ENCODE measurements at regions not wholly inside any gene's neighbourhood (a gene's known extent, or its start where the extent isn't known, plus 50 kb on each side); places are given as distances from the start of the nearest gene placed in this dataset.
"Not testable (repeated sequence)": the region's sequence is repeated elsewhere in the genome, so short reads cannot be mapped to it uniquely, and the experiment has no call there.

- no peak for TF ChIP-seq CTCF (IDR thresholded peaks at IDR 0.05)
- no peak for DNase-seq
- Histone ChIP-seq H3K9me3 (peaks cover 3% of the 10 kb centered on the region), H3K36me3 (ENCODE audit: insufficient read depth in 1 of 2, low read depth in 1 of 2) (no peaks in the 10 kb centered on the region), H3K4me1 (no peaks in the 10 kb centered on the region), H3K27me3 (ENCODE audit: insufficient read depth in 3 of 3, low read length in 2 of 3) (peaks cover 0 to 4% (median 0%) of the 10 kb centered on the region in 3 donors), H3K27ac (no peak overlapping the region), H3K4me3 (no peak overlapping the region)
- ATAC-seq: no peak
- 36 to 43% (median 38%) methylated on average over 1 of the region's 1 CpG for WGBS, 3 donors
- intact Hi-C loops (cut with DNase I): no loop called here
These were observed 1012.0 kb downstream of the RPA4 start for GRCh38 chrX:97895751-97896150.

GRCh38 chrX:97897998-97898397 lies 1014.3 kb downstream of the RPA4 start:
- WGBS, 3 donors: 60 to 75% (median 72%) methylated on average over 1 of the region's 1 CpG

GRCh38 chrX:97898798-97899197 lies 1015.1 kb downstream of the RPA4 start:
- no peak for ATAC-seq
- Histone ChIP-seq H3K36me3 (ENCODE audit: insufficient read depth in 1 of 2, low read depth in 1 of 2) (no peaks in the 10 kb centered on the region), H3K4me3 (no peak overlapping the region), H3K27ac (no peak overlapping the region), H3K4me1 (no peaks in the 10 kb centered on the region), H3K9me3 (no peaks in the 10 kb centered on the region), H3K27me3 (ENCODE audit: insufficient read depth in 3 of 3, low read length in 2 of 3) (peaks cover 0 to 4% (median 0%) of the 10 kb centered on the region in 3 donors)
- 39 to 62% (median 54%) methylated on average over 2 of the region's 2 CpGs for WGBS, 3 donors
- intact Hi-C loops (cut with DNase I): no loop called here
- DNase-seq: no peak
- no peak for TF ChIP-seq CTCF (IDR thresholded peaks at IDR 0.05)

More at GRCh38 chrX:97897998-97898397, 1014.3 kb downstream of the RPA4 start:
- H3K36me3 ChIP-seq (ENCODE audit: insufficient read depth in 1 of 2, low read depth in 1 of 2): no peaks in the 10 kb centered on the region
- H3K9me3 ChIP-seq: no peaks in the 10 kb centered on the region
- ATAC-seq: no peak
- no peaks in the 10 kb centered on the region for H3K4me1 ChIP-seq
- intact Hi-C loops (cut with DNase I): no loop called here
- TF ChIP-seq CTCF (IDR thresholded peaks at IDR 0.05): no peak
- H3K27ac ChIP-seq: no peak overlapping the region
- H3K27me3 ChIP-seq (ENCODE audit: insufficient read depth in 3 of 3, low read length in 2 of 3): peaks cover 0 to 4% (median 0%) of the 10 kb centered on the region in 3 donors
- no peak overlapping the region for H3K4me3 ChIP-seq
- no peak for DNase-seq

- Histone ChIP-seq H3K27ac (no peak overlapping the region), H3K9me3 (peaks cover 18% of the 10 kb centered on the region), H3K4me3 (no peak overlapping the region), H3K36me3 (ENCODE audit: insufficient read depth in 1 of 2, low read depth in 1 of 2) (no peaks in the 10 kb centered on the region), H3K4me1 (no peaks in the 10 kb centered on the region), H3K27me3 (ENCODE audit: insufficient read depth in 3 of 3, low read length in 2 of 3) (no peaks in the 10 kb centered on the region)
- WGBS, 3 donors: 87 to 90% (median 90%) methylated on average over 1 of the region's 1 CpG
- ATAC-seq: no peak
- no peak for DNase-seq
- intact Hi-C loops (cut with DNase I): no loop called here
- TF ChIP-seq CTCF (IDR thresholded peaks at IDR 0.05): no peak
These were observed 1024.1 kb downstream of the RPA4 start for GRCh38 chrX:97907791-97908190.

- peaks cover 18% of the 10 kb centered on the region for H3K9me3 ChIP-seq
- intact Hi-C loops (cut with DNase I): no loop called here
- WGBS, 3 donors: 74 to 77% (median 74%) methylated on average over 3 of the region's 3 CpGs
- no peak for ATAC-seq
- no peaks in the 10 kb centered on the region for H3K36me3 ChIP-seq (ENCODE audit: insufficient read depth in 1 of 2, low read depth in 1 of 2)
- H3K4me3 ChIP-seq: no peak overlapping the region
- no peak overlapping the region for H3K27ac ChIP-seq
- no peaks in the 10 kb centered on the region for H3K27me3 ChIP-seq (ENCODE audit: insufficient read depth in 3 of 3, low read length in 2 of 3)
- DNase-seq: no peak
- H3K4me1 ChIP-seq: no peaks in the 10 kb centered on the region
- TF ChIP-seq CTCF (IDR thresholded peaks at IDR 0.05): no peak
These were observed 1025.5 kb downstream of the RPA4 start for GRCh38 chrX:97909245-97909644.

GRCh38 chrX:97915390-97915789 lies 1031.7 kb downstream of the RPA4 start:
- ATAC-seq, H3K4me1 ChIP-seq: not testable (repeated sequence)
- WGBS, 3 donors: 87 to 94% (median 92%) methylated on average over 7 to 10 of the region's 10 CpGs

GRCh38 chrX:97921223-97921622 lies 1037.5 kb downstream of the RPA4 start:
- ATAC-seq; H3K36me3 ChIP-seq (ENCODE audit: insufficient read depth in 1 of 2, low read depth in 1 of 2); H3K4me1 ChIP-seq; H3K4me3 ChIP-seq; DNase-seq; intact Hi-C loops (cut with DNase I); H3K27me3 ChIP-seq (ENCODE audit: insufficient read depth in 3 of 3, low read length in 2 of 3); H3K9me3 ChIP-seq; H3K27ac ChIP-seq: not testable (repeated sequence)
- 89 to 90% (median 90%) methylated on average over 8 of the region's 8 CpGs for WGBS, 3 donors

More at GRCh38 chrX:97915390-97915789, 1031.7 kb downstream of the RPA4 start:
- H3K4me3 ChIP-seq; intact Hi-C loops (cut with DNase I); H3K27ac ChIP-seq; H3K36me3 ChIP-seq (ENCODE audit: insufficient read depth in 1 of 2, low read depth in 1 of 2); DNase-seq; H3K27me3 ChIP-seq (ENCODE audit: insufficient read depth in 3 of 3, low read length in 2 of 3): not testable (repeated sequence)
- H3K9me3 ChIP-seq: peaks cover 15% of the 10 kb centered on the region
